GM18861 (cell line): ENCODE measurements at regions not wholly inside any gene's neighbourhood (a gene's known extent, or its start where the extent isn't known, plus 50 kb on each side); places are given as distances from the start of the nearest gene placed in this dataset.
"Not testable (repeated sequence)": the region's sequence is repeated elsewhere in the genome, so short reads cannot be mapped to it uniquely, and the experiment has no call there.

Source experiments
- ATAC-seq: cut with Tn5 transposase; IDR thresholded peaks from one replicate; pipeline ENCODE4 v1.9.1; 2021; ENCODE audit not compliant: unreplicated experiment

DNA sequence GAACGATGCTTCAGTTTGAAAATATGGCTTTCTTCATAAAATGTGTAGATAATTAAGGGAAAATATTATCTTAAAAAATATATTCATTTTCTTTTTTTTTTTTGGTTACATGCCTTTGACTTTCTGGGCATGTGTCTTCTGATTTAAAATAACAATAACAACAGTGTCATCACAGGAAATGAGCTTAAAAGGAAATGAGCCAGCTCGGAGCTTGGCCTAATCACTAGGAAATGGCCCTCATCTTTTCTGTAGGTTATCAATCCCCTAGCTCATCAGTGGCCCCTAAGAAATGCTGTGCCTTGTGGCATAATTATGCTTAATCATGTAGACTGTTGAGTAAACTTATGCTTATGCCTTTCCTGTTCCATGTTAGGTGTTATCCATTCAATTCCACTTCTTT is 141.8 kb upstream of the FHL2 start:
- ATAC-seq = no peak

DNA sequence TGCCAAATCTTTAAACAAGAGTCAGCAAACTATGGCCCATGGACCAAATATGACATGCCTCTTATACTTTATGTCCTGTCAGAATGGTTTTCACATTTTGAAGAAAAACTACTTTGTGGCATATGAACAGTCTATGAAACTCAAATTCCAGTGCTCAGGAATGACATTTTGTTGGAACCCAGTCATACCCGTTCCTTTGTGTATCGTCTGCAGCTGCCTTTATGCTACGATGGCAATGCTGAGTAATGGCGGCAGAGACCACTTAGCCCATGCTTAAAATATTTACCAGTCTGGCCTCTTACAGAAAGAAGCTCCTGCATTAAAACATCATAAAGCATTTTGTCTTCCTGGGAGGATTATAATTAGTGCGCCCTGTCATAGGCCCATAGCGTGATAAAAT is 140.5 kb upstream of the FHL2 start:
- ATAC-seq = no peak

DNA sequence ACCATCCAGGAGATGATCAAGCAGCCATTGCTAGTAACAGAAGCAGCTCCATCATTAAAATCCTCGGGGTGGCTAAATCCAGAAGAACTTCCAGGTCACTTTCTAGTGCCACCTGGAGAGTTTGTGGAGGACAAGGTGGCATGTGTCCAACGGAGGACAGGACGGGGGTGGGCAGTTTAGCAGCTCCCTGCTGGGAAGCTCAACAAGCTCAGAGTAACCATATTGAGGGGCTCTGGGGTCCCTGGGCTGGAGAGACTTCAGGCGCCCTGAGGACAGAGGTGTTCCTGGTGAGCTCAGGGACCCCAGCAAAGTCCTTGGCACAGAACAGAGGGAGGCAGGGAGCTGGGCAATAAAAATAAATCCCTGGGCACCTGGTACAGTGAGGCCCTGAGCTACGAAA is 140.0 kb upstream of the FHL2 start:
- no peak for ATAC-seq

- no peak for ATAC-seq
These were observed 139.1 kb upstream of the FHL2 start for GRCh38 chr2:105537920-105538319.

DNA sequence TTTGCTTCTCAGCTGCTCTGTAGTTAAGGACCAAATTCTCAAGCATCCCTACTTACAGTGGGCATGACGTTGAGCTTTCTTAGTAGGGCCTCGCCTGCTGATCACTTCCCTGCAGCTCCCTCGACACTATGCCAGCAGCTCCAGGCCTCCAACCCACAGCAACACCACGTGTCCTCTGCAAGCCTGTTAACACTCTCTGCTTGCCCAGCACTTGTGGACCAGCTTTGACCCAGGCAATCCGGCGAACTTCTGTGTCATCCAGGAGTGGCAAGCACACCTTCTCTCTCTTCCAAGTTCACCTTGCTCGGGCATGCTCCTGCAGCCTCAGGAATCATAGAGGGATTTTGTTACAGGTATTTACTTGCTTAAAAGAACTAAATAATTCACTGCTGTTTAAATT is 138.6 kb upstream of the FHL2 start:
- no peak for ATAC-seq

DNA sequence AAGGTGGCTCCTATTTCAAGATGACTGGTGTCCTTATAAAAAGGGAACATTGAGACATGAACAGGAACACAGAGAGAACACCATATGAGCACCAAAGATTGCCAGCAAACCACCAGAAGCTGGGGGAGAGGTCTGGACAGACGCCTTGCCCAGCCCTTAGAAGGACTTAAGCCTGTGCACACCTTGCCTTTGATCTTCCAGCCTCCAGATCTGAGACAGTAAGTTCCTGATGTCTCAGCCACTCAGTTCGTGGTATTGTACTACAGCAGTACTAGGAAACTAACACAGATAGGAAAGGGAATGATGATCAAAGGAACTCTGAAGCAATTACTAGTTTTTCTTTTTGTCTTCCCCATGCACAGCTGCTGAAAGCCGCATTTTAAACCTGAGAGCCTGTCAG is 137.3 kb upstream of the FHL2 start:
- ATAC-seq = no peak

DNA sequence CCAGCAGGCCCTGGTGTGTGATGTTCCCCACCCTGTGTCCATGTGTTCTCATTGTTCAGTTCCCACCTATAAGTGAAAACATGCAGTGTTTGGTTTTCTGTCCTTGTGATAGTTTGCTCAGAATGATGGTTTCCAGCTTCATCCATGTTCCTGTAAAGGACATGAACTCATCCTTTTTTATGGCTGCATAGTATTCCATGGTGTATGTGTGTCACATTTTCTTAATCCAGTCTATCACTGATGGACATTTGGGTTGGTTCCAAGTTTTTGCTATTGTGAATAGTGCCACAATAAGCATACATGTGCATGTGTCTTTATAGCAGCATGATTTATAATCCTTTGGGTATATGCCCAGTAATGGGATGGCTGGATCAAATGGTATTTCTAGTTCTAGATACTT is 130.4 kb upstream of the FHL2 start:
- not testable (repeated sequence) for ATAC-seq

- no peak for ATAC-seq
These were observed 127.4 kb upstream of the FHL2 start for GRCh38 chr2:105526000-105526925.

GRCh38 chr2:105525201-105525600 is 126.3 kb upstream of the FHL2 start:
- no peak for ATAC-seq

GRCh38 chr2:105522645-105523044 is 123.8 kb upstream of the FHL2 start:
- ATAC-seq = no peak

DNA sequence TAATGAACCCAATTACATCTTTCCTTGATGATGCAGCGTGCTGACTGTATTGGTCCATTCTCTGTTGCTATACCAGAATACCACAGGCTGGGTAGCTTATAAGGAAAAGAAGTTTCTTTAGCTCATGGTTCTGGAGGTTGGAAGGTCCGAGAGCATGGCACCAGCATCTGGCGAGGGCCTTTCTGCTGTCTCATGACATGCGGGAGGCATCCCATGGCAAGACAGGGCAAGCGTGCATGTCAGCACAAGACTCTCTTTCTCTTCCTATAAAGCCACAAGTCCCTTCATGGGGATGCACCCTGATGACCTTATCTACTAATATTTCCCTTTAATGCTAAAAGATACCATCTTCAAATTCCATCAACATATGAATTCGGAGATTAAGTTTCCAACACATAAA is 122.8 kb upstream of the FHL2 start:
- ATAC-seq = no peak

- ATAC-seq = no peak
These were observed 122.3 kb upstream of the FHL2 start for GRCh38 chr2:105521176-105521575.

DNA sequence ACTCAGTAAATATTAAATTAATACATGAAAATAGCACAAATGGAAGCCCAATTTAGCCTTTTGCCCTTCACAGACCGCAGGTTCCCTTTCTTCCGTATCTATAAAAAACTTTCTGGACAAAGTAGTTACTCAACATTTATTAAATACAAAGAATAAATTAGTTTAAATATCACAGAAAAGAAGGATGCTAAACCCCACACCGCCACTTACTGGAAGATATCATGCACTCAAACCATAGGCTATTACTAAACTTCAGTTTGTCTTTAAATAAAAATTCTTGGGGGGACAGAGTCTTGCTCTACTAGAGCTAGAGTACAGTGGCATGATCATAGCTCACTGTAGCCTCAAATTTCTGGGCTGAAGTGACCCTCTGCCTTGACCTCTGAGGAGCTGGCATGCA is 120.7 kb upstream of the FHL2 start:
- no peak for ATAC-seq

DNA sequence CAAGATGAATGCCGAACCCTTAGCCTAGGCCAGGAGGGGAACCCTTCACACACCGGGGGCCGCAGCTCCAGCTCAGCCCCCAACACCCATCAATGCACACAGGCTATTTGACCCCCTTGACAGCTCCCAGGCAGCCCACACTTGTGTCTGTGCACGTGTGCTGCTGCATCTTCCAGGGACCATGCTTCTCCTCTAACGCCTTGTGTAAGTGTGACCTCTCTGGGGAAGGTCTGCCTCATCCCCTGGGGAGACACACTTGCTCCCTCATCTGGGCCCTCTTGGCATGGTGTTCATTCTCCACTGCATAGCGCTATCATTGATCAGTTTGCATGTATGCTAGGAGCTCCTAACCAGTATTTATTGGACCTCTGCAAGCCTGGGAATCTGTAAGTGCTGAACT is 120.0 kb upstream of the FHL2 start:
- ATAC-seq = no peak

- ATAC-seq = no peak
These were observed 119.2 kb upstream of the FHL2 start for GRCh38 chr2:105517814-105518705.

DNA sequence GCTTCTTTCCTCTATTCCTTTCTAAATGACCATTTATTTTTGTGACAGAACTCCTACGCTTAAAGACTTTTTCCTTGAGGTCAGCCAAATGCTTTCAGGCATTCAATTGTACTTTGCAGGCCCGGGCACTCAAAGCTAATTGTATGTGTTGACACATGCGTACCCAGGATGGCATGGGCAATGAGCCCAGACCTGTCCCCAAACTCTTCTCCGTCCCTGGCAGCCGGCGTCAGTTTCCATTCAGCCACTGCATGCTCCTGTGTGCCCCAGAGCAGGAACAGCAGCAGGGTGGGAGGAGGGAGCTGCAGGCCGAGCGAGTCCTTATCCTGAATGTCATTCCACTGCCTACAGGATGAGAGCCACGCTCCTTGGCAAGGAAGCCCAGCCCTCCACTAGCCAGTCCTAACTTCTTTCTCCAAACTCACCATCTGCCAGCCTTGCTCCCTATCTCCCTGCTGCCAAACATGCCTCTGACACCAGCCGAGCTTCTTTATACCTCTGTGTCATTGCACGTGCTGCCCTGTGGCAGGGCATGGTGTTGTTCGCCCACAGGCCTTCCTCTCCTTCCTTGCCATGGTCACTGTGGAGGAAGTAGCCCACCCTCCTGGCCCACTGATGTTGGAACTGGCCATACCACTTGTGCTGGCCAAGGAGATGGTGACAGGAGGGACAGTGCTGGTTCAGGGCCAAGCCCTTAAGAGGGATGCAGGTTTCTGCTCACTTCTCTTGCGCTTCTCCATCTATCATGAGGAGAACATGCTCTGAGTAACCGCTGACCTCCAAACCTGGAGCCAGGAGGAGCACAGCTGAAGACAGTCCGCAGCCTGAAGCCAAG is 116.9 kb upstream of the FHL2 start:
- ATAC-seq = no peak

DNA sequence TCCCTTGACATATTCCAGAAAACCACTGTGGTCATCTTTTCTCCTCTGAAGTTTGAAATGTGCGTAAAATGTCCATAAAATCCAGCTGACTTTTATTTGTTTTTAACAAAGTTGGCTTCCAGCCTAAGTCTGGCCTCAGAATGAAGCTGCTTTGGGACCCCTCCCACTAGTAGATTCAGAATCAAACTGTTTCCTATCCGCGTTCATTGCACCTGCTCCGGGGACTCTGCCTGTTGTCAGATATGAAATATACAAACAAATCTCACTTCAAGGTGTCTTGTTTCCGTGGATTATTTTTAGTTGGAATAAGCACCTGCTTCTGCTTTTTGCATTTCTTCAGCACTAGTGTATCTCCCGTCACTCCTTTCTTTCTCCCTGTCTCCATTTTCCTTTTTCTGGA is 115.7 kb upstream of the FHL2 start:
- ATAC-seq = no peak

- no peak for ATAC-seq
These were observed 112.1 kb upstream of the FHL2 start for GRCh38 chr2:105510761-105511528.

DNA sequence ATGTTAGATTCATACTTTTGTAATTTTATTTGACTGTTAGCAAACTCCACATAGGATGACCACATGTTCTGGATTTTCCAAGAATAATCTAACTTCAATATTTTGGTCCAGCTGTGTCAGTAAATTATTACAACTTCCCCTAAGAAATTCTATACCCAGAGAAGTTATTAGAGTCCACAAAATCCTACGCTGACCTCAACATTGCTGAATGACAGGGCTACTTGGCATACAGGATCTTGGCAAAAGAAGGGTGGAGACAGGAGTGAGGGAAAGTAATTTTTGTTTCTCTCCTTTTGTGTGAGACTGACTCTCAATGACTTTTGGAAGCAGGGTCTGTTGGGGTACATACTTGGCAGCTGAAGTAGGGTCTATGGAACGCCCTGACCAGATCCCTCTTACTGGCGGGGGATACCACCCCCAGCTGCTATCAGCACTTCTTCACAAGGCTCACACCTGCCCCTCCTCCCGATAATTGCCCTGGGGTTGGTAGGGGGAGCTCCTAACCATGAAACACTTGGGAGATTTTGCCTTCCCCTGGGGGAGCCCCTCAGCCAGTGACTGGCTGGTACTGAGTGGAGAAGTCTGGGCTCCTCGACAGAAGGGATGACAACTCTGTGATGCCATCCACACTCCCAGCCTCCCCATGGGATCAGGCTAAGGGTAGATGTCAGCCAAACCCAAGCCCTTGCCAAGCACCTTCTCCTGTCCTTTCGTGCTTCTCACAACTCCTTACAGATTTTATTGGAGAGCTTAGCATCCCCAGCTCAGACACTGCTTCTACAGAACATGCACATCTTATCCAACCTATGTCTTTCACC is 110.6 kb upstream of the FHL2 start:
- no peak for ATAC-seq

DNA sequence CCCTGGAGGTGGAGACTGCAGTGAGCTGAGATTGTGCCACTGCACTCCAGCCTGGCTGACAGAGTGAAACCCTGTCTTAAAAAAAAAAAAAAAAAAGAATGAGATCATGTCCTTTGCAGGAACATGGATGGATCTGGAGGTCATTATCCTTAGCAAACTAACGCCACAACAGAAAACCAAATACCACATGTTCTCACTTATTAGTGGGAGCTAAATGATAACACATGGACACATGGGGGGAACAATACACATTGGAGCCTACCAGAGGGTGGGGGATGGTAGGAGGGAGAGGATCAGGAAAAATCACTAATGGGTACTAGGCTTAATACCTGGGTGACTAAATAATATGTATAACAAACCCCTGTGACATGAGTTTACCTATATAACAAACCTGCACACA is 108.0 kb upstream of the FHL2 start:
- ATAC-seq = not testable (repeated sequence)
